NCI-H1092 (cell line): ENCODE measurements at regions not wholly inside any gene's neighbourhood (a gene's known extent, or its start where the extent isn't known, plus 50 kb on each side); places are given as distances from the start of the nearest gene placed in this dataset.

Experiments used
- DNase-seq: peaks from one replicate; lab custom pipeline; 2025; lab: John Stamatoyannopoulos, UW

- DNase-seq = no peak
These were observed 2275.0 kb upstream of the PCDH20 start for GRCh38 chr13:63690672-63691071.

GRCh38 chr13:63684822-63685221 lies 2269.2 kb upstream of the PCDH20 start:
- DNase-seq = no peak

DNA sequence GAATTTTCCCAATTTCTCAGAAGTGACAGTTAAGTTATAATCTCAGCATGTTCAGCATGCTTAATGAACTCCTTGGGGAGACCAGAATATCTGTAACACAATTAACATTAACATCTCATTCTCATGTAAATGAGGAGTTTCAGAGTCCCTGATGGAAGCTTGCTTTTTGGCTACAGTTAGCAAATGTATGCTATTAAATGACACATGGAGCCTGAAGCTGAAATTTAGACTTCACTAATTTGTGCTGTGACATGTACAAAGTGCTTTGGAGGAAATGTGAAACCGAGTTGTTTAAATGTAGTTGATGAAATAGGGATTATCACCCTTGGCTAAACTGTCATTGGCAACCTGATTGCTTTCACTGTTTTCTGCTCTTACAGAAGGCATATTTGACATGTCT lies 2265.1 kb upstream of the PCDH20 start:
- DNase-seq = no peak

DNA sequence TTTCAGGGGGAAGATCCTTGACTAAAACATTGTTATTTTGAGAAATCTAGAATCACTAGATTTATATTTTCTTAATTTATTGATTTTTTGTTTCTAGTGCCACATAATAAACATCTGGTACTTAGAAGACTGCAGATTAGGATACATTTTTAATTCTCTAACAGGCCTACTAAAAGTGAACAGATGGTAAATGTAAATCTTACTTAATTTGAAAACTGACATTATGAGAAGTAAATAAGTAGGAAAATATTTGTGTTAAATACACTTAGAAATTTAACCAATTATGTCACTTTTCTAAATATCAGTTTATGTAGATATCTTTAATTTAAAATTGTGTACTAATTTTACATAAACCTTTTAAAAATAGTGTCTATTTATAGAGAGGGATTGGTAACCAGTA lies 2255.6 kb upstream of the PCDH20 start:
- DNase-seq = no peak

- DNase-seq = no peak
These were observed 2235.7 kb upstream of the PCDH20 start for GRCh38 chr13:63651394-63651793.

- no peak for DNase-seq
These were observed 2227.9 kb upstream of the PCDH20 start for GRCh38 chr13:63643543-63643942.

DNA sequence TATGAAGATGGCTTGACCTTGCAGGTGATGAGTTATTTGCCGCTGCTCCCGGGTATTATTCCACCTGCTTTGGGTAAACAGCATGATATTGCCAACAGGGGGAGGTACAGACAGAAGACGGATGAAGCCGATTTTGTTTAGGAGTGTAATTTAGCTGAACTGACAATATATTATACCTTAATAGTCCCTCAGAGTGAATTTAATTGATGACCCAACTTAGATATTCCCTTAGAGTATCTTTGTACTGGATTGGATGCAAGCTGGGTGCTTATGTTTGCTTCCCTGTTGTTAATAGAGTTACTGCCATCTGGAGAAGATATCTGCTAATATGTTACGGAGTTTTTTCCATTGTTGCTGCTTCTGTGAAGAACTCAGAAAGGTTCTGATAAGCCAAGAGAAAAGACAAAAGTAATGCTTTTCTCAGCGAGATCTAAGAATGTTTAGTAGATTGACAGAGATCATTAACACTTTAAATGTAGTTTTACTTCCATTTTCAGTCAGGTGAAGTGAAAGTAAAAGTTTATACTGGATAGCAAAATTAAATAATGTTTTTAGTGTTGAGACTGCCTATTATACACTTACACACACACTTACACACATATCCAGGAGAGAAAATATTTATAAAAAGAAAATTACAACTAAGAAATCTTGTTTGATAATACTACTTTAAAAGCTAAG lies 2220.8 kb upstream of the PCDH20 start:
- peak; percentile 3 for DNase-seq

DNA sequence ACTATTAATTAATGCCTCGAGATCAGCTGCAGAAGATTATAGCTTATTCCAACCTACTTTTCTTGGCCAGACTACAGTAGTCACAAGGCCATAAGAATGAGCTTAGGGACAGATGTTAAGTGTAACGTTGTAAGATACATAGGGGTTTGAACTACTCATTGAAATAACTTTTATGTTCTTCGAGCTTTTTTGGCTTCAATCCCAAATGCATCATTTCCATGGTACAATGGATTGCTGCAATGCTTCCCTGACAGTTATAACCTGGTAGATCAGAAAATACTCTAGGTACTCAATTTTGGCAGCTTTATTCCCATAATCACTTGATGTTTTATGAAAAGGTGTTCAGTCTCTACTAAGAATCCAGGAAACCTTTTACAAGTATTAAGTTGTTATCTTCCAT lies 2216.7 kb upstream of the PCDH20 start:
- DNase-seq = no peak

DNA sequence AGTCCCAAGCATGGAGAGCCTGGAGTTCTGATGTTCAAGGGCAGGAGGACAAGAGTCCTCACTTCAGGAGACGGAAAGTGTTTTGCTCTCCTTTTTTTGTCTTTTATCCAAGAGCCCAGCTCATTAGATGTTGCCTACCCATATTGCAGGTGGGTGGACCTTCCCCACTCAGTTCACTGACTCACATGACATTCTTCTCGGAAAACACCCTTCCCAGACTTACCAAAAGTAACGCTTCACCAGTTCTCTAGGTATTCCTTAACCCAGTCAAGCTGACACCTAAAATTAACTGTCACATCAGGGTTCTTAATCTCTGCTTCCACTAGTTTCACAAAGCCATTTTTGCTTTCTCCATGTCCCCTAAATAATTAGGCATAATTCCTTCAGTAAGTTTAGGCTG lies 2215.4 kb upstream of the PCDH20 start:
- no peak for DNase-seq

- no peak for DNase-seq
These were observed 2213.9 kb upstream of the PCDH20 start for GRCh38 chr13:63629591-63629990.

DNA sequence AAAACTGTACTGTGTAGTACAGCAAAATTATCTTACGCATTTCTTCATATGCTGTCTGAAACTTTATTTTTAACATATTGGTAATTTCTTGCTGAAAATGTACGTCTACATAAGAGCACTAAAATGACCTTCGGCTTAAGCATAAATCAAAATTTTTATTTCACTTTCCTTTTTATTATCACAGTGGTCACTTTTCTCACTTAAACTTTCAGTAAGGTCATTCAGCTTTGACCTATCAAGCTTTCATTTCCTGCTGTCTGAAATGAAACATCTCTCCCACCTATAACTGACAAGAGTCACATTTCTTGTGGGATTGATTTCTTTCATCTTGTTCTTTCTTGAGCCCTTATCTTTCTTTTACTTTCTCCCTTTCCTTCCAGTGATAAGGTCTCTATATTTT lies 2212.7 kb upstream of the PCDH20 start:
- no peak for DNase-seq

GRCh38 chr13:63625869-63626268 lies 2210.2 kb upstream of the PCDH20 start:
- no peak for DNase-seq

GRCh38 chr13:63614874-63615612 lies 2199.4 kb upstream of the PCDH20 start:
- DNase-seq = no peak

DNA sequence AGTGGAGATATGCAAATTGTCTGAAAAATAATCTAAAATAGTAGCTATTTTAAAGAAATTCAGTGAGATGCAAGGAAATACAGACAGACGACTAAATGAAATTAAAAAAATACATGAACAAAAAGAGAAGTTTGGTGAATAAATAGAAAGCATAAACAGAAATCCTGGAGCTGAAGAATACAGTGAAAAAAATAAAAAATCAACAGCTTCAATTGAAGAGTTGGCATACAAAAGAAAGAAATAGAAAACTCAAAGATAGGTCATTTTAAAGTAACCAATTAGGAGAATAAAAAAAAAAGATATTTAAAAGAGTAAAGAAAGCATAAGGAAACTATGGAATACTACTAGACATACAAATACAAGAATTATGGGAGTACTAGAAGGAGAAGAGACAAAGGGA lies 2191.5 kb upstream of the PCDH20 start:
- no peak for DNase-seq

- DNase-seq = no peak
These were observed 2190.3 kb upstream of the PCDH20 start for GRCh38 chr13:63605962-63606361.

DNA sequence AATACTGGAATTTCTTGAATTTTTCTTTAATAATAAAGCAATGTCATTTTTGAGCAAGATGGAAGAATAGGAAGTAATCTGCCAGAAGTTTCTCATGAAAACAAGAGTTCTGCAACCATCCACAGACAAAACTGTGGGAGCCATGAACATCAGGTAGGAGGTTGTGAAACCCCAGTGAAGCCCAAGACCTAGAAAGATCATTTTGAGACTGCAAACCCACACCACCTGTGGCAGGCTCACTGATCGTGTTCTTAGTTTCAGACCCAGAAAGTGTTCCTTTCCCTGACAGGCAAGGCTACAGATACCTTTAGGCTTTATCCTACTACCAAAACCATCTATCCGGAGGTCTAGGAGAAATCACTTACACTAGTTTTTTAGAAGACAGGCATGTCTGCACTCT lies 2189.8 kb upstream of the PCDH20 start:
- no peak for DNase-seq

DNA sequence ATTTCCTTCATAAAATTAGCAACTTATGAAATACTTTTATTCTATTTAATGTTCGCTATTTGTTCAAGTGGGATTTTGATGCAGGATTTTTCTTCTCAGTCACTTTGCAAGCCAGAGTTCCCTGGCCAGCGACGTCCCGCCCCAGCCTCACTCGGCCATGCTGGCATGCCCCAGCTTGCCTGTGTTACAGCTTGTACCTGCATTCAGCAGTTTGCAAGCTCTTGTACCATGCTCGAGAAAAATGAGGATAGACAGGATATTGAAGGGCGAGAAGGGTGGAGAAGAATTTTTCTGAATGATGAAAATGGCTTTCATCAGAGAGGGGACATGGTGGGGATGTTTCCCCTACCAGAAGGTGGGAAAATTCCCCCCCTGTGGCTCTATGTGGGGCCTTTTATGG lies 2180.2 kb upstream of the PCDH20 start:
- DNase-seq = no peak

GRCh38 chr13:63586467-63586866 lies 2170.8 kb upstream of the PCDH20 start:
- DNase-seq = no peak

GRCh38 chr13:63578796-63579195 lies 2163.1 kb upstream of the PCDH20 start:
- DNase-seq = no peak

DNA sequence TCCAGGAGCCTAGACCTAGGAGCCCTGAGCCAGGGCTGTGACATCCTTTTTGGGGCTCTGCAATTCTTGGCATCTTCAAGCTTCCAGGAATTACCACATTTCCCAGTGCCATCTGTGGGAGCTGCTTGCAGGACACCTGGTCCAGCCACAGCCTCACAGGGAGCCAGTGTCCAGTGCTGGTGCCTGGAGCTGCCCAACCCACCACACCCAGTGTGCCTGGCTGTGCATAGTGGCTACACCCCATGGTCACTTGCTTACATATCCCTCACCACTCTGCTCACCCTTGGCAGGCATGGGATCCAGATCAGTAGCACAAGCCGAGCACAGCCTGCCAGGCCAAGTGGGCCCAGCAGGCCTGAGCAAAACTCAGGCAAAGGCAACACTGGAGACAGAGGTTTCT lies 2151.4 kb upstream of the PCDH20 start:
- DNase-seq = no peak

GRCh38 chr13:63554157-63554556 lies 2138.5 kb upstream of the PCDH20 start:
- no peak for DNase-seq

- no peak for DNase-seq
These were observed 2136.1 kb upstream of the PCDH20 start for GRCh38 chr13:63551731-63552130.

- DNase-seq = no peak
These were observed 2130.9 kb upstream of the PCDH20 start for GRCh38 chr13:63546524-63546923.

- no peak for DNase-seq
These were observed 2127.1 kb upstream of the PCDH20 start for GRCh38 chr13:63542770-63543169.
